Hematopoietic multipotent progenitor cell treated with erythropoietin and hydrocortisone succinate and interleukin-3 and kit ligand, for 17 days (in vitro differentiated cells): ENCODE measurements at regions not wholly inside any gene's neighbourhood (a gene's known extent, or its start where the extent isn't known, plus 50 kb on each side); places are given as distances from the start of the nearest gene placed in this dataset.

Source experiments
- DNase-seq: peaks from one replicate; pipeline ENCODE4 v3.0.0-alpha.2; 2015; ENCODE audit warnings: low spot score

GRCh38 chr1:58136387-58136786 is 410.1 kb downstream of the OMA1 start:
- DNase-seq = no peak

- DNase-seq = no peak
These were observed 410.7 kb downstream of the OMA1 start for GRCh38 chr1:58135821-58136321.

- no peak for DNase-seq
These were observed 413.0 kb downstream of the OMA1 start for GRCh38 chr1:58133562-58133961.

- DNase-seq = no peak
These were observed 423.5 kb downstream of the OMA1 start for GRCh38 chr1:58123051-58123450.

GRCh38 chr1:58119971-58120370 is 426.6 kb downstream of the OMA1 start:
- no peak for DNase-seq

- no peak for DNase-seq
These were observed 430.2 kb downstream of the OMA1 start for GRCh38 chr1:58116284-58116683.

- DNase-seq = no peak
These were observed 436.8 kb downstream of the OMA1 start for GRCh38 chr1:58109646-58110200.

- no peak for DNase-seq
These were observed 437.7 kb downstream of the OMA1 start for GRCh38 chr1:58108783-58109182.

- no peak for DNase-seq
These were observed 438.6 kb downstream of the OMA1 start for GRCh38 chr1:58107943-58108342.

- DNase-seq = no peak
These were observed 441.6 kb downstream of the OMA1 start for GRCh38 chr1:58104960-58105359.

GRCh38 chr1:58096714-58097113 is 449.8 kb downstream of the OMA1 start:
- no peak for DNase-seq

GRCh38 chr1:58095183-58095582 is 451.3 kb downstream of the OMA1 start:
- no peak for DNase-seq

- no peak for DNase-seq
These were observed 452.3 kb downstream of the OMA1 start for GRCh38 chr1:58094221-58094620.

- no peak for DNase-seq
These were observed 455.9 kb downstream of the OMA1 start for GRCh38 chr1:58090640-58091039.

- DNase-seq = no peak
These were observed 456.5 kb downstream of the OMA1 start for GRCh38 chr1:58089898-58090534.

GRCh38 chr1:58084266-58084665 is 462.3 kb downstream of the OMA1 start:
- no peak for DNase-seq

- no peak for DNase-seq
These were observed 463.9 kb downstream of the OMA1 start for GRCh38 chr1:58082596-58082995.

- no peak for DNase-seq
These were observed 470.3 kb downstream of the OMA1 start for GRCh38 chr1:58076258-58076657.

GRCh38 chr1:58075188-58075578 is 471.3 kb downstream of the OMA1 start:
- no peak for DNase-seq

- DNase-seq = no peak
These were observed 474.1 kb downstream of the OMA1 start for GRCh38 chr1:58072450-58072849.

GRCh38 chr1:58067082-58067481 is 479.4 kb downstream of the OMA1 start:
- no peak for DNase-seq

GRCh38 chr1:58065520-58065919 is 481.0 kb downstream of the OMA1 start:
- no peak for DNase-seq

GRCh38 chr1:58064166-58064565 is 482.4 kb downstream of the OMA1 start:
- no peak for DNase-seq

GRCh38 chr1:58063095-58063494 is 483.4 kb downstream of the OMA1 start:
- DNase-seq = no peak
